ENCODE measurements at regions not wholly inside any gene's neighbourhood (a gene's known extent, or its start where the extent isn't known, plus 50 kb on each side); places are given as distances from the start of the nearest gene placed in this dataset.
"Not testable (repeated sequence)": the region's sequence is repeated elsewhere in the genome, so short reads cannot be mapped to it uniquely, and the experiment has no call there.

DNA sequence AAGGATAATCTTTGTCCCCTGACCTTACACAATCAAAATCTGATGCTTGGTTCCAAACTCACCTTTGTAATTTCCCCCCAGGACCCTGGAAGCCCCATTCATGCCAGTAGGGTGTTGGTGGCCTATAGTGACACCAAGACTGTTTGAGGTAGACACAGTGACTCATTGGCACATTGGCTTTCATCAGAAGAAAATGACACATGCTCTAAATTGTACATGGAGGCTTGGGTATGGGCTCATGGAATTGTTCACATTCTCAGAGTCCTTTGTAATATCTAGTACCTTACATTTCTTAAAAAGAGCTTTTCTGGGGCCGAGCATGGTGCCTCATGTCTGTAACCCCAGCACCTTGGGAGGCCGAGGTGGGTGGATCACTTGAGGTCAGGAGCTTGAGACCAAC, 61.2 kb upstream of the LRPPRC start:
- DNase-seq = no peak
- Histone ChIP-seq H3K36me3 (replicated peaks) (no peaks in the 10 kb centered on the region), H3K27ac (no peak overlapping the region), H3K4me3 (ENCODE audit: low read depth, low read length) (no peak overlapping the region), H3K27me3 (replicated peaks) (no peaks in the 10 kb centered on the region)
- TF ChIP-seq CTCF (IDR thresholded peaks at IDR 0.05; ENCODE audit: low read depth, low read length, missing control alignments) = no peak
- in situ Hi-C loops (cut with HindIII; ENCODE audit: low pct_ligation_motif_present, low sequenced_read_pairs) = no loop called here

GRCh38 chr2:44060286-44060685, 64.5 kb upstream of the LRPPRC start:
- H3K27me3 ChIP-seq (replicated peaks); H3K36me3 ChIP-seq (replicated peaks); in situ Hi-C loops (cut with HindIII; ENCODE audit: low pct_ligation_motif_present, low sequenced_read_pairs); DNase-seq; H3K27ac ChIP-seq; H3K4me3 ChIP-seq (ENCODE audit: low read depth, low read length): not testable (repeated sequence)

- no peaks in the 10 kb centered on the region for H3K36me3 ChIP-seq (replicated peaks)
- DNase-seq = no peak
- in situ Hi-C loops (cut with HindIII; ENCODE audit: low pct_ligation_motif_present, low sequenced_read_pairs) = no loop called here
- no peaks in the 10 kb centered on the region for H3K27me3 ChIP-seq (replicated peaks)
- TF ChIP-seq CTCF (IDR thresholded peaks at IDR 0.05; ENCODE audit: low read depth, low read length, missing control alignments) = no peak
- no peak overlapping the region for H3K4me3 ChIP-seq (ENCODE audit: low read depth, low read length)
- no peak overlapping the region for H3K27ac ChIP-seq
Observed at GRCh38 chr2:44060990-44061389, 65.2 kb upstream of the LRPPRC start.

DNA sequence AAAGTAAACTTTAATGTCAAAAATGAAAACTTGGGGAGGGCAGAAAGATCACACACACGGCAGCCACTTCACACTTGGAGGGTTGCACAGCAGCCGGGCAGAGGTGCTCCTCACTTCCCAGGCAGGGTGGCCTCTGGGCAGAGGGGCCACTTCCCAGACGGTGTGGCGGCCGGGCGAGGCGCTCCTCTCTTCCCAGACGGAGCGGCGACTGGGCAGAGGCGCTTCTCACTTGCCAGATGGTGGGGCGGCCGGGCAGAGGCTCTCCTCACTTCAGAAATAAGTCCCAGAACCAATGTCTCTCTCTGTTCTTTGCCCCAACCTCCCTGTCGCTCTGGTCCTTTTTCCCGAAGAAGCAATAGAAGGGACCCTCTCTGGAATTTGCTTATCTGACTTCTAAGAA, 65.7 kb upstream of the LRPPRC start:
- Histone ChIP-seq H3K27me3 (replicated peaks) (no peaks in the 10 kb centered on the region), H3K36me3 (replicated peaks) (no peaks in the 10 kb centered on the region), H3K27ac (no peak overlapping the region), H3K4me3 (ENCODE audit: low read depth, low read length) (no peak overlapping the region)
- in situ Hi-C loops (cut with HindIII; ENCODE audit: low pct_ligation_motif_present, low sequenced_read_pairs) = no loop called here
- no peak for TF ChIP-seq CTCF (IDR thresholded peaks at IDR 0.05; ENCODE audit: low read depth, low read length, missing control alignments)
- DNase-seq = no peak

DNA sequence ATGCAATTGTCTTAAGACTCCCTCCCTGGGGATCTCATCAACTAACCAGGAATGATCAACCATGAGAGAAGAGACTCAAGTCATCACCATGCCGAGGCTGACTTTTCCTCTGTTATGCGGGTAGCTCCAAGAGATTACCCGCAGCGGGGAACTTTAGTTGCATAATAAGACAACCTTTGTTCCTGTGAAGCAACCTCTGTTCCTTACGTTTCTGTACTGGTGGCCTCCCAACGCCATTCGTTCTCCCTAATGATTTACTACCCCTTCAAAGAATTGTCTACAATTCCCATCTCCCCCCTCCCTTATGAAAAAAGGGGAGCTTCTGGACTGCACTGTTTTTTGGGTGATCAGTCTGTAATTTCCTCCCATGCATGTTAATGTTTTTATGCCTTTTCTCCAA, 66.1 kb upstream of the LRPPRC start:
- in situ Hi-C loops (cut with HindIII; ENCODE audit: low pct_ligation_motif_present, low sequenced_read_pairs) = no loop called here
- H3K4me3 ChIP-seq (ENCODE audit: low read depth, low read length) = no peak overlapping the region

GRCh38 chr2:44063033-44063432, 67.2 kb upstream of the LRPPRC start:
- no peak overlapping the region for H3K4me3 ChIP-seq (ENCODE audit: low read depth, low read length)
- no peak overlapping the region for H3K27ac ChIP-seq
- no peak for DNase-seq
- H3K27me3 ChIP-seq (replicated peaks) = no peaks in the 10 kb centered on the region
- no peaks in the 10 kb centered on the region for H3K36me3 ChIP-seq (replicated peaks)
- in situ Hi-C loops (cut with HindIII; ENCODE audit: low pct_ligation_motif_present, low sequenced_read_pairs) = no loop called here
- no peak for TF ChIP-seq CTCF (IDR thresholded peaks at IDR 0.05; ENCODE audit: low read depth, low read length, missing control alignments)

More for the DNA sequence above, 66.1 kb upstream of the LRPPRC start:
- TF ChIP-seq CTCF (IDR thresholded peaks at IDR 0.05; ENCODE audit: low read depth, low read length, missing control alignments) = no peak
- H3K27me3 ChIP-seq (replicated peaks) = no peaks in the 10 kb centered on the region
- no peak overlapping the region for H3K27ac ChIP-seq
- no peak for DNase-seq
- H3K36me3 ChIP-seq (replicated peaks) = no peaks in the 10 kb centered on the region

DNA sequence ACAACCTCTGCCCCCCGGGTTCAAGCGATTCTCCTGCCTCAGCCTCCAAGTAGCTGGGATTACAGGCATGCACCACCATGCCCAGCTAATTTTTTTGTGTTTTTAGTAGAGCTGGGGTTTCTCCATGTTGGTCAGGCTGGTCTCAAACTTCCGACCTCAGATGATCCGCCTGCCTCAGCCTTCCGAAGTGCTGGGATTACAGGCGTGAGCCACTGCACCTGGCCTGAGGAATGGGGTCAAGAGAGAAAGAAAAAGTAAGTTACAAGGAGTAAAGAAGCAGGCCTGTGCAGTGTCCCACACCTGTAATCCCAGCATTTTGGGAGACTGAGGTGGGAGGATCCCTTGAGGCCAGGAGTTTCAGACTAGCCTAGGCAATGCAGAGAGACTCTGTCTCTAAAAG, 68.5 kb upstream of the LRPPRC start:
- H3K36me3 ChIP-seq (replicated peaks); in situ Hi-C loops (cut with HindIII; ENCODE audit: low pct_ligation_motif_present, low sequenced_read_pairs); H3K27ac ChIP-seq; H3K27me3 ChIP-seq (replicated peaks); H3K4me3 ChIP-seq (ENCODE audit: low read depth, low read length); DNase-seq: not testable (repeated sequence)

- DNase-seq; in situ Hi-C loops (cut with HindIII; ENCODE audit: low pct_ligation_motif_present, low sequenced_read_pairs); H3K27me3 ChIP-seq (replicated peaks); H3K36me3 ChIP-seq (replicated peaks); H3K4me3 ChIP-seq (ENCODE audit: low read depth, low read length); H3K27ac ChIP-seq: not testable (repeated sequence)
Observed at GRCh38 chr2:44067012-44067790, 71.4 kb upstream of the LRPPRC start.

- H3K27ac ChIP-seq; H3K36me3 ChIP-seq (replicated peaks); H3K27me3 ChIP-seq (replicated peaks); in situ Hi-C loops (cut with HindIII; ENCODE audit: low pct_ligation_motif_present, low sequenced_read_pairs); DNase-seq; H3K4me3 ChIP-seq (ENCODE audit: low read depth, low read length): not testable (repeated sequence)
Observed at GRCh38 chr2:44067791-44068181, 72.0 kb upstream of the LRPPRC start.
